ENCODE measurements at regions not wholly inside any gene's neighbourhood (a gene's known extent, or its start where the extent isn't known, plus 50 kb on each side); places are given as distances from the start of the nearest gene placed in this dataset.
"Not testable (repeated sequence)": the region's sequence is repeated elsewhere in the genome, so short reads cannot be mapped to it uniquely, and the experiment has no call there.

DNA sequence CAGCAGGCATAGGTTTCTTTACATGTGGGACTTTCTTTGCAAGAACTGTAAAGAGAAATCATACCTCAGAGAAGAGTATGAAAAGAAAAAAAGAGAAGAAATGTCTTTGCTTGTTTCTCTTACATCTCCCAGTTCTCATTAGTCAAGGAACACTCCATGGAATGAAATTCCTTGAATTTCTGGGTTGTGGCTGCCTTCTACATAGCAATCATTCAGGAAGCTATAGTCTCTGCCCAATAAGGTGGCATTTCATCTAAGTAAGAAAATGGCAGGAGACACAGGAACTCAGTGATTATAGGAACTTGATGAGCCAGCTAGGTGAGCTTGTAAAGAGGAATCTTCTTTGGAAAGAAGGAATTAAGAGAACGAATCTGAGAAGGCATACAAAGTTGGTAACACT, 197.0 kb upstream of the FKBP1C start:
- TF ChIP-seq CTCF (conservative IDR thresholded peaks at IDR 0.05; ENCODE audit: low read depth, low read length) = no peak
- no peak for DNase-seq (ENCODE audit: low read depth)
- H3K4me3 ChIP-seq (ENCODE audit: low read length) = no peak overlapping the region

GRCh38 chr6:63022631-63023030, 188.6 kb upstream of the FKBP1C start:
- TF ChIP-seq CTCF (conservative IDR thresholded peaks at IDR 0.05; ENCODE audit: low read depth, low read length) = no peak
- no peak for DNase-seq (ENCODE audit: low read depth)
- no peak overlapping the region for H3K4me3 ChIP-seq (ENCODE audit: low read length)

DNA sequence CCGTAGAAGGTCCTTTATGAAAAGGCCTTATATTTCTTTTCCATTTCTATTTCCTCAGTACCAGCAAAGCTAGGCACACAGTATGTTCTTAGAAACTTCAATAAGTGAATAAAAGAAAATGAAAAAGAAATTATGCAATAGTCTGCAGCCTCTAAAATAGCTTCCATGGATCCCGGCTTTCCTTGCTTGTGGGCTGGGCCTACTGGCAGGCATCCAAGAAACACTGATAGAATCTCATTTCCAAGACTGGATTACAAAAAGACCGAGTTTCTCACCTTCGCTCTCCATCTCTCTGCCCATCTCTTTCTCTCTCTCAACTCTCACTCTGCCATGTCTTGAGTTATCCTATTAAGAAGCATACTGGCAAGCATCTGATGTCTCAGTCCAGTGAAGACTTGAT, 187.5 kb upstream of the FKBP1C start:
- DNase-seq (ENCODE audit: low read depth) = no peak
- no peak overlapping the region for H3K4me3 ChIP-seq (ENCODE audit: low read length)
- TF ChIP-seq CTCF (conservative IDR thresholded peaks at IDR 0.05; ENCODE audit: low read depth, low read length) = no peak

DNA sequence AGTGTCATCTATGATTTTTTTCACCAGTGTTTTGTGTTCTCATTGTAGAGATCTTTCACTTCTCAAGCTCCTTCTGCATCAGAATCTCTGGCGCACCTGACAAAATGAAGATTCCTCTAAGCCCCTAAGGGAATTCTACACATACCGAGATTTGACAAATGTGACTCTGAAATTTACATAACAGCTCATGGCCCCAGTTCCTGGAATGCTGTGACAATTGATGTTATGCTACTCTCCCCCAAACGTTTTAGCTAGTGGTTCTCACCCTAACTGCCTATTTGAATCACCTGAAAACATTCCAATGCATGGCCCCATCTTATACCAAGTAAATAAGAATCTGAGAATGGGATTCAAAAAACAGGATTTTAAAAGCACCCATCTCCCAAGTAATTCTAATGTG, 162.1 kb upstream of the FKBP1C start:
- DNase-seq (ENCODE audit: low read depth) = no peak
- TF ChIP-seq CTCF (conservative IDR thresholded peaks at IDR 0.05; ENCODE audit: low read depth, low read length) = no peak
- H3K4me3 ChIP-seq (ENCODE audit: low read length) = no peak overlapping the region

- H3K4me3 ChIP-seq (ENCODE audit: low read length) = not testable (repeated sequence)
These were observed 158.1 kb upstream of the FKBP1C start for GRCh38 chr6:63053206-63053605.

GRCh38 chr6:63058601-63059000, 152.7 kb upstream of the FKBP1C start:
- no peak for DNase-seq (ENCODE audit: low read depth)
- no peak overlapping the region for H3K4me3 ChIP-seq (ENCODE audit: low read length)
- TF ChIP-seq CTCF (conservative IDR thresholded peaks at IDR 0.05; ENCODE audit: low read depth, low read length) = no peak

More at GRCh38 chr6:63053206-63053605, 158.1 kb upstream of the FKBP1C start:
- DNase-seq (ENCODE audit: low read depth) = not testable (repeated sequence)

GRCh38 chr6:63063631-63064271, 147.5 kb upstream of the FKBP1C start:
- H3K4me3 ChIP-seq (ENCODE audit: low read length) = no peak overlapping the region
- no peak for DNase-seq (ENCODE audit: low read depth)
- TF ChIP-seq CTCF (conservative IDR thresholded peaks at IDR 0.05; ENCODE audit: low read depth, low read length) = no peak

Measured in retinal pigment epithelial cell (primary cell).